Gastroesophageal sphincter (tissue), 4 donors: ENCODE measurements at regions not wholly inside any gene's neighbourhood (a gene's known extent, or its start where the extent isn't known, plus 50 kb on each side); places are given as distances from the start of the nearest gene placed in this dataset.
"Not testable (repeated sequence)": the region's sequence is repeated elsewhere in the genome, so short reads cannot be mapped to it uniquely, and the experiment has no call there.

Source experiments
- ATAC-seq: fragments of 150-250 bp; one replicate; pipeline ENCODE4 v1.9.1; 2016; ENCODE audit warnings: mild to moderate bottlenecking, moderate library complexity
- H3K27ac ChIP-seq, 4 donors: fragments of 200-600 bp; sonication (generic) in 3 of 4; 1 replicate in 3 of 4; 2 replicates in 1 of 4; pipeline ENCODE4 v1.5.1; 2016 to 2019
- H3K27me3 ChIP-seq: fragments of 200-600 bp; sonication (generic); one replicate; pipeline ENCODE4 v1.5.1; 2019
- H3K36me3 ChIP-seq, 2 donors: fragments of 200-600 bp; sonication (generic); one replicate each; pipeline ENCODE4 v1.5.1; 2019; ENCODE audit warnings: control low read depth in 1 of 2
- H3K4me1 ChIP-seq, 3 donors: fragments of 200-600 bp; sonication (generic); 1 replicate in 2 of 3; 2 replicates in 1 of 3; pipeline ENCODE4 v1.5.1; 2016 to 2019; ENCODE audit warnings: control low read depth in 2 of 3
- H3K4me3 ChIP-seq, 2 donors: fragments of 200-600 bp; sonication (generic); one replicate each; pipeline ENCODE4 v1.5.1; 2019; ENCODE audit warnings: mild to moderate bottlenecking in 1 of 2, moderate library complexity in 1 of 2
- H3K9me3 ChIP-seq, 3 donors: fragments of 200-600 bp; sonication (generic); one replicate each; pipeline ENCODE4 v1.5.1; 2017 to 2019; ENCODE audit warnings: control low read depth in 2 of 3
- EP300 ChIP-seq: sonication (generic); formaldehyde crosslinking; IDR thresholded peaks from one replicate; pipeline ENCODE4 v1.6.1; 2017; ENCODE audit warnings: antibody characterized with exemption, mild to moderate bottlenecking
- POLR2A ChIP-seq, 2 donors: fragments of 450-650 bp; IDR thresholded peaks; one replicate each; pipeline ENCODE4 v1.6.1; 2017; ENCODE audit warnings: antibody characterized with exemption in 2 of 2, mild to moderate bottlenecking in 2 of 2, moderate library complexity in 1 of 2
- POLR2AphosphoS5 ChIP-seq: sonication (generic); formaldehyde crosslinking; IDR thresholded peaks from one replicate; pipeline ENCODE4 v1.6.1; 2017; ENCODE audit warnings: antibody characterized with exemption
- WGBS, 2 donors: methylation state at CpG; one replicate each; pipeline ENCODE4 v1.1.5; 2018; ENCODE audit warnings: low coverage in 1 of 2; 5-methylcytosine and 5-hydroxymethylcytosine counted together
- TF ChIP-seq, protein P1 (sequence below), 4 experiments: fragments of 200-600 bp in 2 of 4; fragments of 450-650 bp in 2 of 4; sonication (generic) in 1 of 4; IDR thresholded peaks; one replicate each; pipeline ENCODE4 v1.5.1; 2017 to 2019; ENCODE audit warnings: antibody characterized with exemption in 4 of 4, mild to moderate bottlenecking in 2 of 4, moderate library complexity in 2 of 4

DNA sequence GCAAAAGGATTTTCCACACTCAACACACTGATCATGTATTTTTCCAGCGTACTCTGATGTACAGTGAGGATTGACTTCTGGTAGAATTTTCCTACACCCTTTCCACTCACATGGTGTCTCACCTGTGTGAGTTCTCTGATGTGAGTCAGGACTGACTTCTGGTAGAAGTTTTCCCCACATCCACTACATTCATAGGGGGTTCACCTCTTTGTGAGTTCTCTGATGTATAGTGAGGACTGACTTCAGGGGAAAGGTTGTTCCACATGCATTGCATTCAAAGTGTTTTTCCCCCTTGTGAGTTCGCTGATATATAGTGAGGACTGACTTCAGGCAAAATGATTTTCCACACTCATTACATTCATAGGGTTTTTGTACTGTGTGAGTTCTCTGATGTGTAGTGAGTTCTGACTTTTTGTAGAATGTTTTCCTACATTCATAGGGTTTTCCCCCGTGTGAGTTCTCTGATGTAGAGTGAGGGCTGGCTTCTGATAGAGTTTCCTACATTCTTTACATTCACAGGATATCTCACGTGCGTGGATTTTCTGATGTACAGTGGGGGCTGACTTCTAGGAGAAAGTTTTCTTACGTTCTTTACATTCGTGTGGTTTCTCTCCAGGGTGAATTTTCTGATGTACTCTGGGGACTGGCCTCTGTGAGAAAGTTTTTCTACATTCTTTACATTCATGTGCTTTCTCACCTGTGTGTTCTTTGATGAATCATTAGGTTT is 146.5 kb downstream of the GLRX3 start:
- TF ChIP-seq EP300 (no peak), POLR2AphosphoS5 (no peak), POLR2A (IDR thresholded peaks at IDR 0.05) (no peak)
- TF ChIP-seq, protein P1, sequence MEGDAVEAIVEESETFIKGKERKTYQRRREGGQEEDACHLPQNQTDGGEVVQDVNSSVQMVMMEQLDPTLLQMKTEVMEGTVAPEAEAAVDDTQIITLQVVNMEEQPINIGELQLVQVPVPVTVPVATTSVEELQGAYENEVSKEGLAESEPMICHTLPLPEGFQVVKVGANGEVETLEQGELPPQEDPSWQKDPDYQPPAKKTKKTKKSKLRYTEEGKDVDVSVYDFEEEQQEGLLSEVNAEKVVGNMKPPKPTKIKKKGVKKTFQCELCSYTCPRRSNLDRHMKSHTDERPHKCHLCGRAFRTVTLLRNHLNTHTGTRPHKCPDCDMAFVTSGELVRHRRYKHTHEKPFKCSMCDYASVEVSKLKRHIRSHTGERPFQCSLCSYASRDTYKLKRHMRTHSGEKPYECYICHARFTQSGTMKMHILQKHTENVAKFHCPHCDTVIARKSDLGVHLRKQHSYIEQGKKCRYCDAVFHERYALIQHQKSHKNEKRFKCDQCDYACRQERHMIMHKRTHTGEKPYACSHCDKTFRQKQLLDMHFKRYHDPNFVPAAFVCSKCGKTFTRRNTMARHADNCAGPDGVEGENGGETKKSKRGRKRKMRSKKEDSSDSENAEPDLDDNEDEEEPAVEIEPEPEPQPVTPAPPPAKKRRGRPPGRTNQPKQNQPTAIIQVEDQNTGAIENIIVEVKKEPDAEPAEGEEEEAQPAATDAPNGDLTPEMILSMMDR (IDR thresholded peaks at IDR 0.05): no peak
- Histone ChIP-seq H3K4me1 (no peaks in the 10 kb centered on the region), H3K27me3 (no peaks in the 10 kb centered on the region), H3K27ac (no peak overlapping the region), H3K9me3 (peaks cover 0 to 100% (median 0%) of the 10 kb centered on the region in 3 donors), H3K4me3 (no peak overlapping the region), H3K36me3 (no peaks in the 10 kb centered on the region)
- whole genome bisulfite sequencing, 2 donors: 83 to 90% methylated on average over 5 to 7 of the region's 7 CpGs
- no peak for ATAC-seq

DNA sequence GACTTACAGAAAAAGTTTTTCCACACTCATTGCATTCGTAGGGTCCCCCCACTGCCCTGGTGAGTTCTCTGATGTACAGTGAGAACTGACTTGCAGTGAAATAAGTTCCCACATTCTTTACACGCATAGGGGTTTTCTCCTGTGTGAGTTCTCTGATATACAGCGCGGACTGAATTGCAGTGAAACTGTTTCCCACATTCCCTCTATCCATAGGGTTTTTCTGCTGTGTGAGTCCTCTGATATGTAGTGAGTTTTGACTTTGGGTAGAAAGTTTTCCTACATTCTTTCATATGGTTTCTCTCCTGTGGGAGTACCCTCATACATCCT is 147.0 kb downstream of the GLRX3 start:
- Histone ChIP-seq H3K27me3 (no peaks in the 10 kb centered on the region), H3K4me3 (no peak overlapping the region), H3K27ac (no peak overlapping the region), H3K36me3 (no peaks in the 10 kb centered on the region), H3K4me1 (no peaks in the 10 kb centered on the region), H3K9me3 (peaks cover 0 to 100% (median 0%) of the 10 kb centered on the region in 3 donors)
- TF ChIP-seq POLR2A (IDR thresholded peaks at IDR 0.05) (no peak), POLR2AphosphoS5 (no peak), EP300 (no peak)
- TF ChIP-seq, protein P1 (IDR thresholded peaks at IDR 0.05): no peak
- WGBS, 2 donors: 92 to 95% methylated on average over 4 of the region's 4 CpGs
- ATAC-seq: no peak

DNA sequence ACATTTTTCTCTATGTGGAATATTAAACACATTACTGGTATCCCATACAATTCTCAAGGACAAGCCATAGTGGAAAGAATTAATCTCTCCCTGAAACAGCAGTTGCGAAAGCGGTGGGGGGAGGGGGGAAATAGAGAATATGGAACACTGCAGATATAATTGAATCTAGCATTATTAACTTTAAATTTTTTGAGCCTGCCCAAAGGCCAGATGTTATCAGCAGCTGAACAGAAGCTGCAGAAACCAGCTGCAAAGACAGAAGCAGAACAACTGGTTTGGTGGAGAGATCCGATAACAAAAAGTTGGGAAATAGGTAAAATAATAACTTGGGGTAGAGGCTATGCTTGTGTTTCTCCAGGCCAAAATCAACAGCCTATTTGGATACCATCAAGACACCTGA is 159.6 kb downstream of the GLRX3 start:
- not testable (repeated sequence) for H3K36me3 ChIP-seq, ATAC-seq, H3K27me3 ChIP-seq, H3K4me3 ChIP-seq, H3K27ac ChIP-seq, H3K4me1 ChIP-seq
- WGBS, 2 donors: 92 to 97% methylated on average over 3 of the region's 3 CpGs
- peaks cover 0 to 80% (median 0%) of the 10 kb centered on the region in 3 donors for H3K9me3 ChIP-seq

DNA sequence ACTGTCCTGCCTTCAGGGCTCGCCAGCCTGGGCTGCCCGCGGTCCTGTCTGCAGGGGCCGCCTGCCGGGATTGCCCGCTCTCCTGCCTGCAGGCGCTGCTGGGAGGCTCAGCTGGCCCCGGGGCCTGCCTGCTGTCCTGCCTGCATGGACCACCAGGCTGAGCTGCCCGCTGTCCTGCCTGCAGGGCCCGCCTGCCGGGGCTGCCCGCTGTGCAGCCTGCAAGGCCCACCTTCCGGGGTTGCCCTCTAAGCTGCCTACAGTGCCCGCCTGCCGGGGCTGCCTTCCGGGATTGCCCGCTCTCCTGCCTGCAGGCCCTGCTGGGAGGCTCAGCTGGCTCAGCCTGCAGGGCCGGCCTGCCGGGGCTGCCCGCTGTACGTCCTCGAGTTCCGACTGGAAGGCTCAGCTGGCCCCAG is 164.4 kb downstream of the GLRX3 start:
- H3K27ac ChIP-seq: peak overlapping the region in 1 of 4 donors; percentile 68
- TF ChIP-seq EP300: no peak
- TF ChIP-seq POLR2AphosphoS5: no peak
- TF ChIP-seq POLR2A (IDR thresholded peaks at IDR 0.05): no peak
- TF ChIP-seq, protein P1 (IDR thresholded peaks at IDR 0.05): no peak
- H3K9me3 ChIP-seq: peaks cover 0 to 88% (median 0%) of the 10 kb centered on the region in 3 donors
- no peaks in the 10 kb centered on the region for H3K27me3 ChIP-seq
- no peaks in the 10 kb centered on the region for H3K4me1 ChIP-seq
- no peaks in the 10 kb centered on the region for H3K36me3 ChIP-seq
- WGBS, 2 donors: no CpG with 5 or more reads among the region's 23 CpGs
- peak overlapping the region; percentile 24 to 54 for H3K4me3 ChIP-seq
- no peak for ATAC-seq

DNA sequence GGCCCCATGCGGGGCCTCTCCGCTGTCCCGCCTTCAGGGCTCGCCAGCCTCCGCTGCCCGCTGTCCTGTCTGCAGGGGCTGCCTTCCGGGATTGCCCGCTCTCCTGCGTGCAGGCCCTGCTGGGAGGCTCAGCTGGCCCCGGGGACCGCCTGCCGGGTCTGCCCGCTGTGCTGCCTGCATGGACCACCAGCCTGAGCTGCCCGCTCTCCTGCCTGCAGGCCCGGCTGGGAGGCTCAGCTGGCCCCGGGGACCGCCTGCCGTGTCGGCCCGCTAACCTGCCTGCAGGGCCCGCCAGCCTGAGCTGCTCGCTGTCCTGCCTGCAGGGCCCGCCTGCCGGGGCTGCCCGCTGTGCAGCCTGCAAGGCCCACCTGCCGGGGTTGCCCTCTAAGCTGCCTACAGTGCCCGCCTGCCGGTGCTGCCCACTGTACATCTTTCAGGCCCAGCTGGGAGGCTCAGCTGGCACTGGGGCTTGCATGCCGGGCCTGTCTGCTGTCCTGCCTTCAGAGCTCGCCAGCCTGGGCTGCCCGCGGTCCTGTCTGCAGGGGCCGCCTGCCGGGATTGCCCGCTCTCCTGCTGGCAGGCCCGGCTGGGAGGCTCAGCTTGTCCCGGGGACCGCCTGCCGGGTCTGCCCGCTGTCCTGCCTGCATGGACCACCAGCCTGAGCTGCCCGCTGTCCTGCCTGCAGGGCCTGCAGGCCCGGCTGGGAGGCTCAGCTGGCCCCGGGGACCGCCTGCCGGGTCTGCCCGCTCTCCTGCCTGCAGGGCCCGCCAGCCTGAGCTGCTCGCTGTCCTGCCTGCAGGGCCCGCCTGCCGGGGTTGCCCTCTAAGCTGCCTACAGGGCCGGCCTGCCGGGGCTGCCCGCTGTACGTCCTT is 165.1 kb downstream of the GLRX3 start:
- Histone ChIP-seq H3K4me1 (no peaks in the 10 kb centered on the region), H3K36me3 (no peaks in the 10 kb centered on the region), H3K9me3 (peaks cover 0 to 85% (median 0%) of the 10 kb centered on the region in 3 donors), H3K4me3 (peak overlapping the region; percentile 24 to 54), H3K27me3 (no peaks in the 10 kb centered on the region), H3K27ac (peak overlapping the region in 1 of 4 donors; percentile 68)
- WGBS, 2 donors: no CpG with 5 or more reads among the region's 54 CpGs
- TF ChIP-seq POLR2AphosphoS5: no peak
- TF ChIP-seq EP300: no peak
- TF ChIP-seq, protein P1 (IDR thresholded peaks at IDR 0.05): no peak
- no peak for TF ChIP-seq POLR2A (IDR thresholded peaks at IDR 0.05)
- ATAC-seq: no peak
